HG03460 (cell line): ENCODE measurements at regions not wholly inside any gene's neighbourhood (a gene's known extent, or its start where the extent isn't known, plus 50 kb on each side); places are given as distances from the start of the nearest gene placed in this dataset.
"Not testable (repeated sequence)": the region's sequence is repeated elsewhere in the genome, so short reads cannot be mapped to it uniquely, and the experiment has no call there.

ENCODE experiments used
- ATAC-seq: cut with Tn5 transposase; IDR thresholded peaks from one replicate; pipeline ENCODE4 v1.9.1; 2021; ENCODE audit not compliant: unreplicated experiment

DNA sequence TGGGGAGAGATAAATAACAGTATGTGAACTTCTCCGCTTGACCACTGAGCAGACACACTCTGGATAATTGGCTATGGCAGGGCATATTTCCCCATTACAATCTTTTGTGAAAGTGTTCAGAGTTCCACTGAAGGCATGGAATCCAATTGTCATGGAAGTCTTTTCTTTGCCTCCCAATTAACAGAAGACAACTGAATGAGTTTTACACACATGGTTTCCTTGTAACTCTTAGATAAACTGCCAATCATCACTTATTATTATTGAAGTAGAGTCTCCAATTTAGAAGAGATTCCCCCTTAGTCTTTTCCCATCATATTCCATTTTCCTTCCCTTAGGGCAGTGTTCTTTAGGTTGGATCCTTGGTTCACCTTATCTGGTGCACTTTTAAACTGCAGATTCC lies 308.3 kb downstream of the NR2F2 start:
- no peak for ATAC-seq

DNA sequence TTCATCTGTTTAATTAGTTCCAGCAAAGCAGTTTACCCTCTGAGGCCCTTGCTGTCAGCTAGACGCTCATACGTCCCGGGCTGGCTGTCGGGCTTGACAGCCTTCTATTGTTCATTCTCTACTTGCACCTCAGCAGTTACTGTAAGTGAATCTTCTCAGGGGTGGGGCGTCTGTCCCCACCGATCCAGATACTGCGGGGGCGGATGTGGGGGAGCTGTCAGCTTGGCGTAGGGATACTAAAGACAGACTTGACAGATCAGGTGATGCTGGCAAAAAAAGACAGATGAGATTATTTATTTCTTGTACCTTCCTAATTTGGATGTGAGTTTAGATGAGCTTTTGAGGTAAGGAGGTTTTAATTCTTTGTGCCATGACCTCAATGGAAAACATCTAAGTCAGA lies 315.3 kb downstream of the NR2F2 start:
- ATAC-seq, result no peak

DNA sequence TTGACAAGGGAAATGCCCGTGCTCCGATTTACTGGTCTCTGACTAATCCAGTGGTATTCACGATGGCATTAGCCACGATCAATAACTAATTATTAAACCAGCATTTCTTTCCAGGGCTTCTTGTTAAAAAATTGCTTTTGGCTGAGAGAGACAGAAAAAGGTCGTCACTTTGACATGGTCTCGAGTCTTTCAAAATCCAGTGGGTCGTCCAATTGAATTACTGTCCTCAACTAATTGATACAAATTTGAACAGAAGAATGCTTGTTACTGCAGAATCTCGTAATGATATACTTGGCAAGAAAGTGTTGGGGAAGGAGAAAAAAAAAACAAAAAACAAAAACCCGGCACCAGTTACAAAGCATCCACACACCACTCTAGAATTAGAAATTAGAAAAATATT lies 318.4 kb downstream of the NR2F2 start:
- no peak for ATAC-seq

DNA sequence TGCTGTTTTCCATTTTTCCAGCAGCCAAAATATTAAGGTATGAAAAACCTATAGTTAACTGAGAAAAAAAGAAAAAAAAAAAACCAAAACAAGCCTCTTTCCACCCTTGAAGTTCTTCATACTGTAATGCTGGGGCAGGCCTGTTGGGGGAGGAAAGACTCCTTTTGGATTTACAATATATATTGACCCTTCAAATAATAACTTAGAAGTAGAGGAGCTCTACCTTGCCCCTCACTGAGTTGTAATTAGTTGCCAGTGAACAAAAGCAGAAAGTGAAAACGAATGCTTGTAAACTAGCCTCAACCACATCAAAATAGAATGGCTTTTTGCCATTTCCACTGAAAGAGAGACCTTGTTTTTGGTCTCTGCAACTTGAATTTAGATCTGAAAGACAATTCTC lies 326.6 kb downstream of the NR2F2 start:
- ATAC-seq, result no peak

DNA sequence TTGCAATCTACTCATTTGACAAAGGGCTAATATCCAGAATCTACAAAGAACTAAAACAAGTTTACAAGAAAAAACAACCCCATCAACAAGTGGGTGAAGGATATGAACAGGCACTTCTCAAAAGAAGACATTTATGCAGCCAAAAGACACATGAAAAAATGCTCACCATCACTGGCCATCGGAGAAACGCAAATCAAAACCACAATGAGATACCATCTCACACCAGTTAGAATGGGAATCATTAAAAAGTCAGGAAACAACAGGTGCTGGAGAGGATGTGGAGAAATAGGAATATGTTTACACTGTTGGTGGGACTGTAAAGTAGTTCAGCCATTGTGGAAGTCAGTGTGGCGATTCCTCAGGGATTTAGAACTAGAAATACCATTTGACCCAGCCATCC lies 336.5 kb downstream of the NR2F2 start:
- not testable (repeated sequence) for ATAC-seq

DNA sequence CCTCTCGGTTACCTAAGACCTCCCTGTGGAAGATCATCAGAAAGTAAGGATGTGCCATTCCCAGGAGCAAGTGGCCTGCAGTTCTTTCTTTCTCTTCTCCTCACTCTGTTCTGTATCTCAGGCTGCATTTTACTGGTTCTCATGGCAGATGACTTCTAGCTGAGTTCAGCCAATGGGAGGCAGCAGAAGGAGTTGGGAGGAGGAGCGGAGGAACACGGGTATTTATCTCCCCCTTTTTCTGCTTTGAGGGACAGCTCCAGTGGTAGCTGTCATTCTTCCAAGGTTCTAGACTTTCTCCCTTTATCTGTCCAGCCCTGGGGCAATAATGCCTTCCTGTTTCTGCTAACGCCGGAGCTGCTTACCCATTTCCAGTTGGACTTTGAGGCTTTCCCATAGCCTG lies 339.9 kb downstream of the NR2F2 start:
- no peak for ATAC-seq

DNA sequence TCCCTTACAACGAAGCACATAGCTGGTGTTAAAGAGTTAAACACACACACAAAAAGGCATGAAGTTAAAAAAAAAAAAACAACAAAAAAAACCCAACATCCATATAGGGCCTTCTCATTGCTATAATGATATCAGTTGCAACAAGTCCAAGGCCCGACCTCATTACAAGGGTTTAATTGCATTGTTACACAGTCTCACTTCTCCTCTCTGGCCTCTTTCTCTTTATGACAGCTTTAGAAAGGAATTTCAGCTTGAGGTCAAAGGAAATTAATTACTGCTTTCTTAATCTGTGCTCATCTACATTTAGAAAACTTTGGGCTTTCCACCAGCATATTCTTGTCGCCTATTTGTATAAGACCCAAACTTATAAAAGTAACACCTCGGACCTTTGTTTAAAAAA lies 342.1 kb downstream of the NR2F2 start:
- no peak for ATAC-seq

DNA sequence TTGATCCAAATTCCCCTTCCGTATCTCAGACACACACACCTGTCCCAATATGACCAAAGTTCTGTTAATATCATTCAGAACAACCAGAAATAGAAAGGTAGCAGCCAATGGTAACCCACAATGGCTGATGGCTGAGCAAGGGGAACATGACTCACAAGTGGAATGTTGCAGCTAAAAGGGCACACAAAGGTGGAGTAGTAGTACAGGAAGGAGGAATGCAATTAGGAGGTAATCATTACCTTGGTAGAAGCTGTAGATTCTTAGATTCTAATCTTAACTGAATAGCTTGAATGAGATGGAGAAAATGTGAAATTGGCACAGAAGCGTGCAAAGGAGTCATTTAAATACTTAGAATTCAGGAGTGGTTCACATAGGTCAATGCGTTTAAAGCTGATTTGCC lies 347.9 kb downstream of the NR2F2 start:
- no peak for ATAC-seq

DNA sequence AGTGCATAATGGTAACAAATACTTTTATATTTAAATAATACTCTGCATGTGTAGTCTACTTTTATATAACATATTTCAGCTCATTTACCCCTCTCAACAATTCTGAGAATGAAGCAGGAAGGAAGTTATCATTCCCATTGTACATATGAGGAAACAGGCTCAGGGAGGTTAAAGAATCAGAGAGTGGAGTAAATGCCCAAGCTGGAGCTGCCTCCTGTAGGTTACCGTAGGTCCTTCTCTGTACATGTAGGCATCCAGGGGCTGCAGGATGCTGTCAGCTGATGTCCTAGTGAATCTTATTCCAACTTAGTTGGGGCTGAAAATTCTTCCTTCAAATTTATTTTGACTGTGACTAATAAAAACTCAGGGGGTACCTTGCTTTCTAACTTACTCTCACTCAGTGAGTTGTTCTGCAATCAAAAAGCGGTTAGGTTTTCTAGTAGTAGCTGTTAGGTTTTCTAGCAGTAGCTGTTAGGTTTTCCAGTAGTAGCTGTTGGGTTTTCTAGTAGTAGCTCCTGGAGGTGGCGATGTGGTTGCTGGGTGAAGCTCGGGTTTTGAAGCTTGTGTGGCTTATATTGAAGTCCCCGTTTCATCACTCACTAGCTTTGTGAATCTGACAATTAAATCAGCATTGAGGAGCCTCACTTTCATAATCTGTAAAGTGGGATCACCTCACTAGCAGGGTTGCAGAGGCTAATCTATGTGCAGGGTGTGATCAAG lies 357.0 kb downstream of the NR2F2 start:
- ATAC-seq, result no peak

DNA sequence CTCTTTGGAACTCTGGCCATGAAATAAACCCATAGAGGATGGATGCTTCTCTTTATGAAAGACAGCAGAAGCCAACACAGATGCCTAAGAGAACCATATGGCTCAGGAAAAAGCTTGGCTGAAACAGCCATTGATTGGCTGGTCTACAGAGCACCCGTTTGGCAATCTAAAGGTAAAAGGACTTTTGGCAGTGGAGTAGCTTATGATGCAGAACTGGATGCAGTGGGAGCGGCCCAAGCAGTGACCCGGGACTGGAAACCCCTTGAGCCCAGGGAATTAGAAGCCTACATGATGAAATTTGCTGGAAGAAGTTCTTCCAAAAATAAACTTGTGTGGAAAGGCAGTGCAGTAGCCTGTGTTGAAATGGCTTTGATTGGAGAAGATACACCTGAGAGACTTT lies 360.2 kb downstream of the NR2F2 start:
- ATAC-seq, result no peak

DNA sequence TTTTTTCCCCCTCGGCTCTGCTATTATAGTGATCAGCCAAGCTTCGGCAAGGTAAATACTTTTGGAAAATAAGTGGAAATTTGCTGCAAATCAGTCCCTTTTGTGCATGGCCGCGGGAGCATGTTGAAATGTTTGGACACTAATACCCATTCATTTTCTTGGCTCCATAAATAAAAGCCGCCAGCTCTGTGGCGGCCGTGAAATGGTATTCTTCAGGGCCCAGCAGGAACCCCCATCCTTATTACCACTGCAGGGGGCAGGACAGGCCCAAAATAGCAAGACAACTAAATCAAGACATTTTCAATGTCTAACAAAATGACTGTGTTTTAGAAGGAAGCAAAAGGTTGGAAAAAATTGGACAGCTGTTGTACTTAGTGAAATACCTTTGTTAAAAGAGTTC lies 362.3 kb downstream of the NR2F2 start:
- ATAC-seq, result no peak

DNA sequence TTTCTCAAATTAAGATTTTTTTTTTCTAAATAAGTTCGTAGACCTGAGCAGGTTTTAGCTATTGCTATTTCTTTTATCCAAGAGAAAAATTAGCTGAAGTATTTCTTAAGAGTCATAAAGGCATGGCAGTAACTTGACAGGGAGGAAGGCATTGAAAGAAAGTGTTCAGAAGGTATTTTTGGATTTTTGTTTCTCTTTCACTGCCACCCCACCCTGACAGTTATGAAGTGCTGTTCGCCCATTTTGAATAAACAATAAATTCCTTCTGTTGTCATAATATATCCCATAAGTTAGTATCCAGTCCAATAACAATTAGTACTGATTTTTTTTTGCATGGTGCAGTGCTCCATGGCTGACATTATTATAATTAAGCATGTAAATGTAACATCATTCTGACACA lies 363.0 kb downstream of the NR2F2 start:
- no peak for ATAC-seq

DNA sequence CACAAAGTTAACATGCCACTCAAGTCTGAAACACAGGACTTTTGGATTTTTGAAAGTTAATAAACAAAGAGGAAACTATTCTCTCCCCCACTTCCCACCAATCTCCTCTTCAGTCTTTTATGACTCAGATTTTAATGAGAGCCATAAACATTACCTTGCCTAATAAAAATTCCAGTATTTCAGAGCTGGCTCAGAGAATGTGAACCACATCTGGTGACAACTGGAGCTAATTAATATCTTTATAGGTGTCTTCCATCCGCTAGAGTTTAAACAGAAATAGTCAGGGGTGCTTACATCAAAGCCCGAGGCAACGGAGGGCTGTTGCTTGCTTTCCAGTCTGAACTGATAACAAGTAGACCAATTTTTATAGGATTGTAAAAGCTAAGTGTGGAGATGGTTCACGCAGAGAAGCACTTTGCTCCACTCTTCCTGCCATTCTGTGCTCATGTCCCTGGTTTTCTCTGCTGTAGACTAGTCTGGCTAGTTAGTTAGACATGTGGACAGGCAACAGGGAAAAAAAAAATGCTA lies 363.6 kb downstream of the NR2F2 start:
- no peak for ATAC-seq

DNA sequence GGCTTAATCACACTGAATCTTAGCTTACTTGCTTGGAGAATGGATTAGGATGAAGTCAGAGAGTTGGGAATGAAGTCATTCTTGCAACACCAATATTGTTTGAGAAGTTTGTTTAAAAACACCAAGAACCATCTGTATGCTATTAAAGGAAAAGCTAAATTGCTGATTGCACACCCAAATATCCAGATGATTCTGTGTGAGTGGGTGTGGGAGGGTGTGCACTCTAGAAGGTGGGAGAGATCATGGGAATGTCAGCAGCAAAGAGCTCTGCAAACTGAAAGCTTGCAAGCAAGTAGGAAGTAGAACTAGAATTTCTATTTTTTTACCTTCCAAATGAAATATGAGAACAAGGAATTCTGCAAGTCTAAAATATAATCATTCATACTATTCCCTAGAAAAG lies 364.9 kb downstream of the NR2F2 start:
- ATAC-seq, result no peak

DNA sequence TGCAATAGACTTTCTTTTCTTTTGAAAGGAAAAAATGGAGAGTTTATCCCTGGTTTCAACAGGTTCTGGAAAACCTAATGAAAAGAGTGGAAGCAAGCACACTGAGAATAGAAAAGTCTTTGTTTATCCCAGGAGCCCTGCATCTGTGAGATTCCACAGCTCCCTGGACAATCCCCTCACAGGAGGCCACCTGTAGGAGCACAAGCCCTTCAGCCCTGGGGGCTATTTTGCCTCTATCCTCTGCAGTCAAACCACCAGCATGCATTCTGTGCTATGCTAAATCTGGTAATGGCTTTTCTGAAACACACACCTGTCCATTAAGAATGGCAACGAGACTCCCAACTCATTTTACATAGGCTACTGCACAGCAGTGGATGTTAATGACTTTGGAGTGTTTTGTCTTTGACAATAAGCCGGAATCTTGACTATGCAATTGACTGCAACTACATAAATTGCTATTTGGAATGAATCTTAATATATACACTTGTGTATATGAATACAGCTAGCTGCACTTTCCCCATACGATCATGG lies 369.4 kb downstream of the NR2F2 start:
- ATAC-seq, result no peak

DNA sequence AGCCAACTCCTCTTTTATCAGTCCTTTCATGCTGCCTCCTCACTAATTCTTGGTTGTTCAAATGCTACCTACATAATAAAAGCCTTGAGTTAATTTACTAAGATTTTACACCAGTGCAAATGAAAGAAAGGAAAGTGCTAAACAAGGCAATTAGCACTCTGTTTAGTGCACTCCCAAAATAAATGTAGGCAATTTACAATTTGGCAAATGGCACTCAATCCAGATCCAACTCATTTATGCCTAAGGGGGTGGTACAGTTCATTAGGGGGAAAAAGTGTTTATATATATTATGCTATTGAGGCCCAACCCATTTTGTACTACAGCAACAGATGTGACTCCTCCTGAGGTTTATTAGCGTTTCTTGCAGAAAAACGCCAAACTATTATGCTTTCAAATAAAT lies 370.1 kb downstream of the NR2F2 start:
- no peak for ATAC-seq

DNA sequence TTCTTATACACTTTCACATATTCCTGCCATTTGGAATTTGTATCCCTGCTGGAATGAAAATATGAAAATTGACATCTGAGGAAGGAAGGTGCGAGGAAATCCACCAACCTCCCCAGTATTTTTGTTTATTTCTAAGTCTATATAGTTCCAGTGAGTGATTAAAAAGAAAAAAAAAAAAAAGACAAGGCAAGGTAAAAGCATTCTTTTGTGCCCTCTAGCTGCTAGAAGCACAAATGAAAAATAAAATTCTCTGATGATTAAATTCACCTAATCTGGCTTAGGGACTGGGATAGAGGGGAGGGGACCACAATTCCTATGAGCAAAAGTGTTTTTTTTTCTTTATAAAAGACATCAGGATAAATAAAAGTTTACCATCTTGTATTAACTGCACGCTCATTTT lies 370.9 kb downstream of the NR2F2 start:
- ATAC-seq, result no peak

DNA sequence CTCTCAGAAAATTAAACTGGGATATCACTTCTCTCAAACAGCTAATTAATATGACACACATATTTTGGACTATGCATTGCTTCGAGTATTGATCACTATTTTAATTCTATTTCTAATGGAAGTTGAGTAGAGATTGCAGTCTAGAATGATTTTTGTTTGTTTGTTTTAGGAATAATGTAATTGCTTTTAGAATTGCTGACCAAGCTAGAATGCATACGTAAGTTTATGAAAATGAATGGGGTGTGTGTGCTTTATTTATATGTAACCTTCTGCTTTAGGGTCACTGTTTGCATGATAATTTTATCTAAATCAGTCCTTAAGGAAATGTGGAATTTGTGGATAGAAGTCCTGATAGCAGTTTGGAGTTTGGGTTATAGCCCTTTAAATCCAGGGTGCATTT lies 371.4 kb downstream of the NR2F2 start:
- no peak for ATAC-seq

DNA sequence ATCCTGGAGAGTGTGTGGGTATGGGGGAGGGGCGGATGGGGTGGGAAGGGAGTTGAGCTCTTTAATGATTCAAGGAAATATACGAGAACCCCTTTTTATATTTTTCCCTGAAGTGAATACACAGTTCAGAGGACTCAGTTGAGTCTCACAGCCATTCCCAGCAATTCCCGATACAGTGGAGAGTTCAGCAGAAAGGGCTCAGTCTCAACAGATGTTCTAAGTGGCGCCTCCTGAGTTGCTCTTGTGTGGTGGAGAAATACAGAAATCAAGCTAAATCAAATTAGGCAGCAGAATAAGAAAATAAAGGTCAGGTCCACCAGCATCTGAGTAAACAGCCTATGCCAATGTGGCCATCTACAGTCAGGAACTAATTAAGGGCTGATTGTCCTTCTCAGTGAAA lies 372.1 kb downstream of the NR2F2 start:
- no peak for ATAC-seq

DNA sequence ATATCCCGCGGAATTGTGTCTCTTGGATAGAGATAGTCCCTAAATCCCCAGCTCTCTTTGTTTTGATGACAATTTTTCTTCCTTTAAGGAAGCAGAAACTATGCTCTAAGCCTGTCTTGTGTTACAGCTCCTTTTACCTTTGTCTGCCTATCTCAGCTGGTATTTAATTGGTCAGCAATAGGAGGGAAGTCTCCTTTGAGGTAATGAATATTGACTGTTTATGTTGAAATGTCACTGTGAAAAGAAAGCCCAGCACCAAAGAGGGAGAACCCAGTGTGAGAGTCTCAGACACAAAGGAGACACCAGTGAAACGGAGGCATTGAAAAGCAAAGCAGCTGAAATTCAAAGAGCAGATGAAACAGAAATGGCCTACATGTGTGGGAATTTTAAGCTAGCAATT lies 372.6 kb downstream of the NR2F2 start:
- ATAC-seq, result no peak

DNA sequence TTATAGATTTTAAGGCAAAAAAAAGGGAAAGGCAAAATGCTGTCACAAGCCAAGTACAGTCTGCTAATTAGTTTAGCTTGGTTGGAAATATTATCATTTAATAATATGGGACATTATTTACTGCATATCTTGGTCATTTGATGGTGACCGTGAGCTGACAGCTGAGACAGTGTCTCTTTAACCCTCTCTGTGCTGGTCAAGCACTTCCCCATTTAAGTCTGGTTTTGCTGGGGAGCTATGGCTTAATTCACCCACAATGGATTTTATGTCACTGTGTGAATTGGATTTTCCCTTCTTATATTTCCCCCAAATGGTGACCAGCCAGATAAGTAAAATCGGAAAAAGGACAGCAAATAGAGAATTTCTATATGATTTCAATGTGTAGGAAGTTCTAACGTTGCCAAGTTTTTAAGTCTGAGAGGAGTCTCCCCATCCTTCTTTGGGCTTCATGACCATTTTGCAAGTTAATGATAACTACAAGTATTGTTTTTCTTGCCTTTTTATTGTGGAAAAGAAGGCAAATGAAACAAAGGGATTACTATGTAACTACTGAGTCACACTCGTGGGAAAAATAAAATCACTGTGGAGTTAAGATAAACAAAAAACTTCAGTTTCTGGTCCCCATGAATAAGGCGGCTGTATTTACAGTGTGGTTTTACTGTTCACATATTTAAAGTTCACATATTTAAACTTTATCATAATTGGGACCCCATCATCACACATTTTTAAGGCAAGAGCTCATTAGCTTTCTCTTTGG lies 373.5 kb downstream of the NR2F2 start:
- ATAC-seq, result no peak

DNA sequence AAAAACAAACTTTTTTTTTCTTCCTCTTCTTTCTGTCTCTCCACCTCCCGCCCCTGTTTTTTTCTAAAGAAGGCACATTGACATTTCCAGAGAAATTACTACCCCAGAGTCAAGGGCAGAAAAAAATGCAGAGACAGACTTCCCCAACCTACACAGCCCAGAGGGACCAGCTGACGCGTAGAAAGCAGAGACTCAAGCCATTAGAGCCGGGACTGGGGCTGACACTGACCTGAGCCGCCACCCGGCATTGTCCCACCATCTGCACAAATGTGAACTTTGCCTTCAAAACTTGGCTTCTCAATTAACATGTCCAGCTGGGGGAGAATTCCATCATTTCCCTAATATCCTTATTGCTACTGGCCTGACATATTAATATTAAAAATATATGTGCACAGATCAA lies 385.6 kb downstream of the NR2F2 start:
- ATAC-seq, result no peak
